ENCODE measurements at regions not wholly inside any gene's neighbourhood (a gene's known extent, or its start where the extent isn't known, plus 50 kb on each side); places are given as distances from the start of the nearest gene placed in this dataset.
A peak's percentile ranks its signal among the peaks of the same experiment; 100 is the strongest.

GRCh38 chr4:136925203-136925602 lies 607.1 kb downstream of the PCDH18 start:
- no peak for DNase-seq (ENCODE audit: low spot score)

DNA sequence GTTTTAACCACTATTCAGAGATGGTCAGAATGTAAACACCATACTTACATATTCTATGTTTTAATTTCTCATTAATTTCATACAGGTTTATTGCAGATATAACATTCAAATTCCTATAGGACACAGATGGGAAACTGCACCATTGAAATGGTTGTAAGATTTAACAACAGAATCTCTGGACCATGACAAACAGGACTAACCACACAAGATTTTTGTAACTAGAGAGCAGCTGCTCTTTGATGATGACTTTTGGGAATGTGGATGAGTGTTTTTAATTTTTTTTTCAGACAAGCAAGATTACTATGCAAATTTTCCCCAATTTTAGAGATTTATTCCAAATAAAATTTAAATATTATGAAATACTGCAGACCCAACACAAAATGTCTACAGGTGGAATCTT lies 610.2 kb downstream of the PCDH18 start:
- no peak for DNase-seq (ENCODE audit: low spot score)

DNA sequence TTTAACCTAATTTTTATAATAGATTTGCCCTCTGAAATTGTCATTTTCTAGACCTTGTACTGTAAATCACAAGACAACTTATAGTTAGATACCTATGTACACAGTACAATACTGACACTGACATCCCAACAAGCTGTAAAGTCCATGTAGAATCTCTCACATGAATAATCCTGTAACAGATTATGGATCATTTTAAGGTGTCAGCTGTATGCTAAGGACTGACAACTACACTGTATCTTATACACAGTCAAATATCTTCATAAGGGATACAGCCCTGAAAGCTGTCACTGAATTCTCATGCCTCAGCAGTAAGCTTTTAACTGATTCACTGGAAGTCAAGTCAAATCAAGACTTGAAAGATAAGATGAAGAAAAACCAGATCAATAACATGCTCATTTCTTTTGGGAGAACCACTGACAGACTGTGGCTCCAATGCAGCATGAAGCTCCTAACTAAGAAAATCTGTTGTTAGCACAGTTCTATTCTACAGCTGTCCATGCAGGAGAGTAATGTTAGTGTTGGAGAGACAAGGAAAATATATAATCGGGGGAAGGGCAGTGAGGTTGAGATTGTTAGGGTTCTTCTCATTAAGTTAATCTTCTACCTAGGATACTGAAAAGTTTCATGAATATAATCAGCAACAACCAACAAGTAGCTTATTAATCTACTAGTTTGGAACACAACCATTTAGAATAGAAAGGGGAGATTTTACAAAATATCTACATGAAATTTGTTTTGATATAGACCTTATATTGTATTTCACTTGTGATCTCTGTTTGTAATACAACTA lies 612.0 kb downstream of the PCDH18 start:
- no peak for DNase-seq (ENCODE audit: low spot score)

GRCh38 chr4:136918772-136919171 lies 613.5 kb downstream of the PCDH18 start:
- no peak for DNase-seq (ENCODE audit: low spot score)

- no peak for DNase-seq (ENCODE audit: low spot score)
These were observed 614.8 kb downstream of the PCDH18 start for GRCh38 chr4:136917312-136918110.

DNA sequence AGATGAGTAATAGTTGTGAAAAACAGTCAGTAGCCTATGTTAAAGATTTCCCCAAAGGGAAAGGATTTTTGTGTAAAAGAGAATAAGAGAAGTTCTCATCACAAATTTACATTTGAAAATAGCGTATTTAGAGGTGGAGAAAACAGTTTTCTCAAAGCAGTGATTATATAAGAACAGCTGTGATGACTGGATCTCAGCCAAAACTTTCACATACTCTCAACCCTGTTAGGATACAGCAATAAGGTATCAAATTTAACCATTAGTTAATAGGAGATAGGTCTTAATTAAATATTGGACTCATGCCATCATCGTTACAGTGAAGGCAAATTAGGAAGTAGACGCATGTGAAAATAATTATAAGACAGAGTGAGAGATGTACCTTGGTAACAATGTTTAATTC lies 622.7 kb downstream of the PCDH18 start:
- no peak for DNase-seq (ENCODE audit: low spot score)

DNA sequence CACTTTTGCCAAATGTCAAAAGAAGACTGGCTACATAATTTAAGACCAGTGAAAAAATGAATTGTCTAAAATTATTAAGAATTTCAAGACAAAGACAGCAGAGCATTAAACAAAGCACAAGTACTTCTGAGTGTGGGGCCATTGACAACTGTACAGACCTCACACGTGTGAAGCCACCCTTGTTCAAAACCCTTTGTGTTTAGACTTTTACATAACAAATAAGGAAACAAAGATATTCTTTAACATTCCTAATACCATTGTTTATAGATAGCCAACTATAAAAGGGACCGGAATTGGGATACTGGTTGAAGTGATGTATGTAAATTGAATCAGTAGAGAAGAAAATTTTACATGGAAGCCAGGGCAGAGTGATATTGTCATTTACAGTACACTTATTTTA lies 624.2 kb downstream of the PCDH18 start:
- no peak for DNase-seq (ENCODE audit: low spot score)

DNA sequence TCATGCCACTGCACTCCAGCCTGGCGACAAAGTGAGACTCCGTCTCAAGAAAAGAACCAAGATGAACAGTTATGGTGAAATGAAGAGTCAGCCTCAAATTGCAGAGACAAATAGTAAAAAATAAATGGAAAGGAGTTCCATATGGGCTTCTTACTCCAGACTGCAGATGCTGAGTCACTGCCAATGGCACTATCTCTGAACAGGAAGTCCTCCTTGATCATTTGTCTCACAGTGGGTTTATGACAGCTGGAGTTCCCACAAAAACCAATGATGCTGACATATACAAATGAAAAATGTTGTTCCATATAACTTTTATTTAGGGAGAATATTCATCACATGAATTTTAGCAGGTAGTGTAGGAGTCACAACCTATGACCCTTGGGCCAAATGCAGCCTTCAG lies 631.6 kb downstream of the PCDH18 start:
- DNase-seq (ENCODE audit: low spot score): no peak

GRCh38 chr4:136898590-136899248 lies 633.6 kb downstream of the PCDH18 start:
- no peak for DNase-seq (ENCODE audit: low spot score)

GRCh38 chr4:136893573-136893972 lies 638.7 kb downstream of the PCDH18 start:
- DNase-seq (ENCODE audit: low spot score): no peak

- DNase-seq (ENCODE audit: low spot score): no peak
These were observed 650.6 kb downstream of the PCDH18 start for GRCh38 chr4:136881666-136882065.

GRCh38 chr4:136873555-136873954 lies 658.7 kb downstream of the PCDH18 start:
- DNase-seq (ENCODE audit: low spot score): no peak

DNA sequence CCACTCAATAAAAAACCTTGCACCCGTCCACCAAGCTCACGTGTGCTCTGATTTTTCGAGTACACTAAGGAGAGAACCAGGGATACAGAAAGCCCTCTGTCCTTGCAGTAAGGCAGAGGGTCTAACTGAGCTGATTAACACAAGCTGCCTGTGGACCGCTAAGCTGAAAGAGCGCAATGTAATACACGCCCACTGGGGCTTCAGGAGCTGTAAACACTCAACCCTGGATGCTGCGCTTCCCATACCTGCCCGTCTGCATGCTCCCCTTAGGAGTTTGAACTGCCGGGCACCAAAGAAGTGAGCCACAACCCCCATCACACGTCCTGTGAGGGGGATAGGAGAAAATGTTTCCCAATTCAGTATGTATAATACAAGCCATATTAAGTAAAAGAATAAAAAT lies 664.8 kb downstream of the PCDH18 start:
- no peak for DNase-seq (ENCODE audit: low spot score)

DNA sequence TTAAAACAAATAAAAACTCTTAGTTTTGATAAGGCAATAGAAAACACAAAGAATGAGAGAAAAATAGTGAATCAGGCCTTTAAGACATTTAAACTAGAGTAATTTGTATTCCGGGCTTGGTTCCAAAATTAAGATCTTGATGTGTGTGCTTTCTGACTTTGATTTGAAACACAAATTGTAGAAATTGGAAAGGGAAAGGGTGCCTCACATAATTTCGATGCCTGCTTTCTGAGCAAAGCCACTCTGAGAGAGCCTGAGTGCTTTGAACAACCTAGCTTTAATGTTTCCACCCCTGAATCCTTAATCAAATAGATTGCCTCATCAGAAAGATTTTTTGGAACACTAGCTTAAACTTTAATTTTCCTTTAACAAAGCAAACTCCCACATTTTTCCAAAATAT lies 666.8 kb downstream of the PCDH18 start:
- no peak for DNase-seq (ENCODE audit: low spot score)

GRCh38 chr4:136864604-136865185 lies 667.6 kb downstream of the PCDH18 start:
- DNase-seq (ENCODE audit: low spot score): peak; percentile 33

DNA sequence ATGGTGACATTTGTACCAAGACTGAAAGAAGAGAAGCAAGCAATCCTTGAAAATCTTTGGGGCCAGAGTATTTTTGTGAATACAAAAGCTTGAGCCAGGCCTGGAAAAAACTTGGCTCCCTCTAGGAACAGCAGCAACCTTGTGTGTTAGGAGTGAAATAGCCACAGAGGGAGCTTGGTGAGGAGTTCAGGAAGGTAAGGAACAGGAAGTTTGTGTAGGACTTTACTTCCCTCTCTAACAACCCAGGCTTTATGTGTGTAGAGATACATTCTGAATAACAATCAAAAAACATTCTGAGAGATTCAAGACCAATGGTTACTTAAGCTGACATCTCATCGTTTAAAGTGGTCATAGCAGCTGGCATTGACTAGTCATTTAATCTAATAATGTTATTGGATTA lies 668.5 kb downstream of the PCDH18 start:
- DNase-seq (ENCODE audit: low spot score): no peak

- DNase-seq (ENCODE audit: low spot score): no peak
These were observed 669.6 kb downstream of the PCDH18 start for GRCh38 chr4:136862653-136863052.

GRCh38 chr4:136861091-136861490 lies 671.2 kb downstream of the PCDH18 start:
- DNase-seq (ENCODE audit: low spot score): no peak

GRCh38 chr4:136858903-136859302 lies 673.4 kb downstream of the PCDH18 start:
- no peak for DNase-seq (ENCODE audit: low spot score)

DNA sequence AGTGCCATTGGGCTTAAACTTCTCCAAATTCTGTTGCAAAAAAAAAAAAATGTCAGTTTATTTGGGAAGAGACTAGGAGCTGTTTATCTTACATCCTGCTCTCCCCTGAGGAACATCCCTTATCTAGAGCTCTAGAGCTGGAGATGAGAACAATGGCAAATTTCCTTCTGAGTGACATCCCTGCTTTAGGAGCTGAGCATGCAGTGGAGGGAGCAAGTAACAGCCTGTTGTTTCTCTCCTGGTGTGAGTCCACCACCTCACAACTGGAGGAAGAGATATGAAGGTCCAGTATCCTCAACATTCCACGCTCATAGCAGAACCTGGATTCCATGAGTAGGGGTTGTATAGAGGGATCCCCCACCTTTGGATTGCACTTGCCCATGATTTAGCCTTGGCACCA lies 676.4 kb downstream of the PCDH18 start:
- DNase-seq (ENCODE audit: low spot score): no peak

DNA sequence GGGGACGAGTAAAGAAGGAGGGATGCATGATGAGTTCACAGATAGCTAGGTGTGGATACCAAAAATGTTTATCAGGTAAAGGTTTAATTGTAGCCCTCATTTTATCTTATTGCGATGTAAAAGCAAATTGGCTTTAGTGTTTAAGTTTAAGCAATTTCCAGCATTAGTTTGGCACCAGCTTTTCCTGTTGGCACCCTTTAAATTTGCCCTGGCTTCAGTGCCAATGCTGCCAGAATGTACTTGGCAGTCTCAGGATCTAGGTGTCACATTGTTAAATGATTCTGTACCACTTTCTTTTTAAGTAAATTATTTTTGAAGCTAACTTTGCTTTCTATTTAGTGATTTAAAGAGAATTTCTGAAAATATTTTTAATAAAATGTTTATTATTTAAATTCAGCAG lies 681.8 kb downstream of the PCDH18 start:
- no peak for DNase-seq (ENCODE audit: low spot score)

- no peak for DNase-seq (ENCODE audit: low spot score)
These were observed 684.2 kb downstream of the PCDH18 start for GRCh38 chr4:136847881-136848621.
